Vagina (tissue), 2 donors: ENCODE measurements at regions not wholly inside any gene's neighbourhood (a gene's known extent, or its start where the extent isn't known, plus 50 kb on each side); places are given as distances from the start of the nearest gene placed in this dataset.

Experiments
- POLR2AphosphoS5 ChIP-seq, 2 donors: sonication (generic); formaldehyde crosslinking; IDR thresholded peaks; one replicate each; pipeline ENCODE4 v1.9.0; 2017; ENCODE audit warnings: antibody characterized with exemption in 2 of 2, mild to moderate bottlenecking in 2 of 2, low read depth in 1 of 2; ENCODE audit not compliant: insufficient read depth in 1 of 2
- TF ChIP-seq, protein P1 (sequence below), 3 experiments: fragments of 450-650 bp in 2 of 3; fragments of 200-600 bp in 1 of 3; sonication (generic) in 1 of 3; IDR thresholded peaks; one replicate each; pipeline ENCODE4 v1.5.1; 2017 to 2019; ENCODE audit warnings: antibody characterized with exemption in 3 of 3, mild to moderate bottlenecking in 2 of 3, moderate library complexity in 2 of 3

GRCh38 chr12:98127854-98128253 is 387.5 kb upstream of the TMPO start:
- TF ChIP-seq, protein P1, sequence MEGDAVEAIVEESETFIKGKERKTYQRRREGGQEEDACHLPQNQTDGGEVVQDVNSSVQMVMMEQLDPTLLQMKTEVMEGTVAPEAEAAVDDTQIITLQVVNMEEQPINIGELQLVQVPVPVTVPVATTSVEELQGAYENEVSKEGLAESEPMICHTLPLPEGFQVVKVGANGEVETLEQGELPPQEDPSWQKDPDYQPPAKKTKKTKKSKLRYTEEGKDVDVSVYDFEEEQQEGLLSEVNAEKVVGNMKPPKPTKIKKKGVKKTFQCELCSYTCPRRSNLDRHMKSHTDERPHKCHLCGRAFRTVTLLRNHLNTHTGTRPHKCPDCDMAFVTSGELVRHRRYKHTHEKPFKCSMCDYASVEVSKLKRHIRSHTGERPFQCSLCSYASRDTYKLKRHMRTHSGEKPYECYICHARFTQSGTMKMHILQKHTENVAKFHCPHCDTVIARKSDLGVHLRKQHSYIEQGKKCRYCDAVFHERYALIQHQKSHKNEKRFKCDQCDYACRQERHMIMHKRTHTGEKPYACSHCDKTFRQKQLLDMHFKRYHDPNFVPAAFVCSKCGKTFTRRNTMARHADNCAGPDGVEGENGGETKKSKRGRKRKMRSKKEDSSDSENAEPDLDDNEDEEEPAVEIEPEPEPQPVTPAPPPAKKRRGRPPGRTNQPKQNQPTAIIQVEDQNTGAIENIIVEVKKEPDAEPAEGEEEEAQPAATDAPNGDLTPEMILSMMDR (IDR thresholded peaks at IDR 0.05) = no peak
- no peak for TF ChIP-seq POLR2AphosphoS5 (IDR thresholded peaks at IDR 0.05; ENCODE audit: insufficient read depth in 1 of 2, low read depth in 1 of 2)
